Parathyroid adenoma (tissue), 2 donors: ENCODE measurements at regions not wholly inside any gene's neighbourhood (a gene's known extent, or its start where the extent isn't known, plus 50 kb on each side); places are given as distances from the start of the nearest gene placed in this dataset.

ENCODE experiments used
- H2AFZ ChIP-seq: fragments of 300-600 bp; sonication (generic); one replicate; pipeline ENCODE4 v1.7.0; 2017; ENCODE audit warnings: antibody characterized with exemption, mild to moderate bottlenecking
- H3K27ac ChIP-seq: fragments of 300-600 bp; sonication (generic); one replicate; pipeline ENCODE4 v1.7.0; 2017
- H3K27me3 ChIP-seq: fragments of 300-600 bp; sonication (generic); one replicate; pipeline ENCODE4 v1.7.0; 2017; ENCODE audit warnings: low read length; ENCODE audit not compliant: control insufficient read depth, insufficient read depth
- H3K36me3 ChIP-seq: fragments of 300-600 bp; sonication (generic); one replicate; pipeline ENCODE4 v1.7.0; 2017; ENCODE audit warnings: low read length; ENCODE audit not compliant: control insufficient read depth, insufficient read depth
- H3K4me1 ChIP-seq: fragments of 300-600 bp; sonication (generic); one replicate; pipeline ENCODE4 v1.7.0; 2017; ENCODE audit warnings: control low read depth
- H3K4me2 ChIP-seq: fragments of 300-600 bp; sonication (generic); one replicate; pipeline ENCODE4 v1.7.0; 2017; ENCODE audit warnings: low read length
- H3K4me3 ChIP-seq: fragments of 300-600 bp; sonication (generic); one replicate; pipeline ENCODE4 v1.7.0; 2017; ENCODE audit warnings: low read depth, low read length
- H3K79me2 ChIP-seq: fragments of 300-600 bp; sonication (generic); one replicate; pipeline ENCODE4 v1.7.0; 2017; ENCODE audit warnings: control low read depth
- H3K9ac ChIP-seq: fragments of 300-600 bp; sonication (generic); one replicate; pipeline ENCODE4 v1.7.0; 2017; ENCODE audit warnings: mild to moderate bottlenecking
- H3K9me3 ChIP-seq: fragments of 300-600 bp; sonication (generic); one replicate; pipeline ENCODE4 v1.7.0; 2017; ENCODE audit warnings: low read length; ENCODE audit not compliant: control insufficient read depth
- TF ChIP-seq, protein P1 (sequence below): fragments of 300-600 bp; sonication (generic); IDR thresholded peaks from one replicate; pipeline ENCODE4 v1.7.0; 2017; ENCODE audit warnings: antibody characterized with exemption, mild to moderate bottlenecking
- donor health status: primary hyperparathyroidism.

DNA sequence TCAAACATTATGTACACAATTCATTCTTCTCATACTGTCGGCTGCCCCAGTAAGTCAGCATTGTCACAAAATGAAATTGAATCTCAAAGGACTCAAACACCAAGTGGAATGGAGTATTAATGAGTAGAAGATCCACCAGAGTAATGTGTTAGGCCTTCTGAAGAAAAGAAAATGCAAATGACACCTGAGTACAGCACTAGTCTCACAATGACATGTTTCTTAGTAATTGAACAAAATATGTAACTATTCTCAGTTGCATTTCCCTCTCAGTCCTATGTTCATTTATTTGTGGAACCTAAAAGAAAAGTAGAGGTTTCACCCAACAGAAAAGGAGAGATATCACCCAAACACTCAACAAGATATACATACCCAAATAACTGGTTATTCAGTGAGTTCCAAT is 283.9 kb upstream of the THBS1 start:
- Histone ChIP-seq H3K4me1 (no peaks in the 10 kb centered on the region), H3K4me2 (no peak overlapping the region), H2AFZ (no peak overlapping the region), H3K9ac (no peak overlapping the region), H3K79me2 (no peaks in the 10 kb centered on the region), H3K36me3 (no peaks in the 10 kb centered on the region), H3K4me3 (no peak overlapping the region), H3K27me3 (no peaks in the 10 kb centered on the region), H3K9me3 (no peaks in the 10 kb centered on the region), H3K27ac (no peak overlapping the region)
- TF ChIP-seq, protein P1, sequence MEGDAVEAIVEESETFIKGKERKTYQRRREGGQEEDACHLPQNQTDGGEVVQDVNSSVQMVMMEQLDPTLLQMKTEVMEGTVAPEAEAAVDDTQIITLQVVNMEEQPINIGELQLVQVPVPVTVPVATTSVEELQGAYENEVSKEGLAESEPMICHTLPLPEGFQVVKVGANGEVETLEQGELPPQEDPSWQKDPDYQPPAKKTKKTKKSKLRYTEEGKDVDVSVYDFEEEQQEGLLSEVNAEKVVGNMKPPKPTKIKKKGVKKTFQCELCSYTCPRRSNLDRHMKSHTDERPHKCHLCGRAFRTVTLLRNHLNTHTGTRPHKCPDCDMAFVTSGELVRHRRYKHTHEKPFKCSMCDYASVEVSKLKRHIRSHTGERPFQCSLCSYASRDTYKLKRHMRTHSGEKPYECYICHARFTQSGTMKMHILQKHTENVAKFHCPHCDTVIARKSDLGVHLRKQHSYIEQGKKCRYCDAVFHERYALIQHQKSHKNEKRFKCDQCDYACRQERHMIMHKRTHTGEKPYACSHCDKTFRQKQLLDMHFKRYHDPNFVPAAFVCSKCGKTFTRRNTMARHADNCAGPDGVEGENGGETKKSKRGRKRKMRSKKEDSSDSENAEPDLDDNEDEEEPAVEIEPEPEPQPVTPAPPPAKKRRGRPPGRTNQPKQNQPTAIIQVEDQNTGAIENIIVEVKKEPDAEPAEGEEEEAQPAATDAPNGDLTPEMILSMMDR, result no peak

DNA sequence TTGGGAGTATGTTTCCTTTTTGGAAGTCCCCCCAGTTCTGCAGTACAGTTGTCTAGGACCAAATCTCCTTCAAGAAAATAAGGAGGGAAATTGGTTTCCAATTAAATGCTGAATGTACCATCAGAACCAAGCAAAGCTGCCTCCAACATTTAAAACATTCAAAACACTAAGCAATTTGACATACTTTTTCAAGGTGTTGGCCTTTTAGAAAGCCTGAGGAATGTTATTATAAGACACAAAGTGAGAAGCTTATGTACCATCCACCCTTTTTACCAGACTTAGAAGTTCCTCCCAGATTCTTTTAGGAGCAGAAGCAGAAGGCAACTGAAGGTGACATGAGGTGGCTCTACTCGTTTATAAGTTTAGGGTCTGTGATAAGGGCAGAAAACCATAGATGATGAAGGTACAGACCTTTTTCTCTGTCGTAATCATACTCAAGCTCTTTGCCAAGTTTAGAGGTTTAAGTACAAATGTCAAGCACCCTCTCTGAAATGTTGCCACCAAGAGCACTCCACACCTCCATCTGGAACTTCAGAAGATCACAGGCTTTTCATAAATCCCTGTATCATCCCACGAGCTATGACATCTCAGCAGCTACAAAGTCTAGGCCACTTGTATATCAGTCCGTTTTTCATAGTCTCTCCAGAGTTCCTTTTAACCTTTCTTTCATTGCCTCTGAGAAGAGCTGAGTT is 282.5 kb upstream of the THBS1 start:
- H3K4me2 ChIP-seq, result no peak overlapping the region
- no peaks in the 10 kb centered on the region for H3K9me3 ChIP-seq
- no peak overlapping the region for H3K4me3 ChIP-seq
- H3K36me3 ChIP-seq, result no peaks in the 10 kb centered on the region
- no peak overlapping the region for H2AFZ ChIP-seq
- H3K27ac ChIP-seq, result no peak overlapping the region
- H3K4me1 ChIP-seq, result no peaks in the 10 kb centered on the region
- H3K79me2 ChIP-seq, result no peaks in the 10 kb centered on the region
- H3K9ac ChIP-seq, result no peak overlapping the region
- TF ChIP-seq, protein P1, result no peak
- H3K27me3 ChIP-seq, result no peaks in the 10 kb centered on the region

DNA sequence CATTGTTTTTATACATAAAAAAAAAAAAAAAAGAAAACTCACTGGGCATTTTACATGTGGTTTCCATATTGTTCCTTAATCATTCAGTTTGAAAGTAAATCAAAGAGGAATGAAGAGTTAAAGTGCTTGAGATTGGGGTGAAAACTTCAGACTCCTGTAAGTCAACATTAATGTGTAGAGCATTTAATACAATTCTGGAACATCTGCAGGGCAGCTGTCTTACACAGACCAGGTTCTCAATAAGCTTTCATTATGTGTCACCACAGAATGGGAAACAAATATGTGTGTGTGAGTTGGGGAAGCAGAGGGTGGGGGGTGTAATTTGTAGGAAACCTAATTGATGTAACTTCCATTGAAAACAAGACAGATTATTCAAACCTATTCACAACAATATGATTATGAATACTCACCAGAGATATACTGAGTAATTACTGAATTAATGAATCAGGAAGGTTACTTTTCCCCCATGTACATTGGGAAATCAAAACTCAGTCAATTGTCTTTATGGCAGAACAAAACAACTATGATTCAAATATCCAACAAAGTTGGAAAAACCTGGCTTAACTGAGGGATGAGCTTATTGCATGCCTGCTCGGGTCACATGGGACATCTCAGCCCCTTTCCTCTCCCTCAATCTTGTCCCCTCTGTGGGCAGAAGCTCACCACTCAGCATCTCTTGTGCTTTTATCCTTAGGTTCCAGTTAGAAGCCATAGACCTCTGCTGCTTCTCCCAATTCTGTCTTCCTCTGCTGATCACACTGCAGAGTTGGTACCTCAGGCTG is 281.2 kb upstream of the THBS1 start:
- H3K27ac ChIP-seq, result no peak overlapping the region
- no peak overlapping the region for H3K9ac ChIP-seq
- TF ChIP-seq, protein P1, result no peak
- H3K36me3 ChIP-seq, result no peaks in the 10 kb centered on the region
- no peak overlapping the region for H2AFZ ChIP-seq
- no peaks in the 10 kb centered on the region for H3K79me2 ChIP-seq
- H3K9me3 ChIP-seq, result no peaks in the 10 kb centered on the region
- no peak overlapping the region for H3K4me3 ChIP-seq
- H3K4me2 ChIP-seq, result no peak overlapping the region
- H3K27me3 ChIP-seq, result no peaks in the 10 kb centered on the region
- H3K4me1 ChIP-seq, result no peaks in the 10 kb centered on the region

DNA sequence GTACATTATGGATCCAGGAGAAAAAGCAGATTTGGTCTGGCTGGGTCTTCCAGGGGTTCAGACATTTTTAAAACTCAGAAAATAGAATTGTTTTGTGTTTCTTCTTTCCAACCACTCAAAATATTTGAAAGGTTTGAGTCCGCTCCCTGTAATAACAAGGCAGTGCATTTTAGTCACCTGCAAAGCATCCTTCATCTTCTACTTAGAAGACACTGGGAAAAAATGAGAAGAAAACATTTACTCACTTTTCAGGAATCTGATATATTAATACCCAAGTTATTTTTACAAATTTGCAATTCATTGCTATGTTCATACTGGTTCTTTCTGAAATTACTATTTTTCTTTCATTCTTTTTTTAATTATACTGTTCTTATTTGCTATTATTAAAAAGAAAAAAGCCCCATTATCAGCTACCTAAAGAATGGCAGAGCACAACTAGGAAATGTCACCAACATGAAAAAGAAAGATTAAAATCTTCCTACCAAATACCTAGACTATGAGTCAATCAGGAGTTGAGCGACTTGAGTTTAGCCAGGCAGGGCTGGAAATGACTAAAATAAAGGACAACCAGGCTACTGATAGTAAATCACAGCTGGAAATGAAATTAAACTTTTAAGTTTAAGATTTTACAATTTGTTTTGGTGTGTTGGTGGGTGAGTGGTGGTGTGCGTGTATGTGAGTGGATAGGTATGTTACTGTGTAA is 280.3 kb upstream of the THBS1 start:
- TF ChIP-seq, protein P1, result no peak
- no peaks in the 10 kb centered on the region for H3K27me3 ChIP-seq
- H3K4me1 ChIP-seq, result no peaks in the 10 kb centered on the region
- H3K9me3 ChIP-seq, result no peaks in the 10 kb centered on the region
- no peak overlapping the region for H3K4me2 ChIP-seq
- H3K9ac ChIP-seq, result no peak overlapping the region
- no peaks in the 10 kb centered on the region for H3K36me3 ChIP-seq
- H3K79me2 ChIP-seq, result no peaks in the 10 kb centered on the region
- no peak overlapping the region for H3K27ac ChIP-seq
- H2AFZ ChIP-seq, result no peak overlapping the region
- no peak overlapping the region for H3K4me3 ChIP-seq
